MCF 10A (cell line): ENCODE measurements at regions not wholly inside any gene's neighbourhood (a gene's known extent, or its start where the extent isn't known, plus 50 kb on each side); places are given as distances from the start of the nearest gene placed in this dataset.

Source experiments
- BruUV-seq: library from RNA; stranded (reverse); fragments of 400-500 nt; replicated peaks from 2 replicates; lab custom pipeline; 2021; lab: Mats Ljungman, UMichigan
- CTCF ChIA-PET: fragments of 300-600 bp; sonication (Branson Sonifier 250); formaldehyde crosslinking; extraction: SDS; loops from one replicate; lab custom pipeline; 2021; ENCODE audit warnings: antibody characterized with exemption, inconsistent platforms; lab: Yijun Ruan, JAX
- POLR2A ChIA-PET: fragments of 300-600, 350-650 bp; sonication (Branson Sonifier 250); formaldehyde crosslinking; extraction: SDS; loops from one replicate; lab custom pipeline; 2020; ENCODE audit warnings: antibody characterized with exemption, inconsistent platforms; lab: Yijun Ruan, JAX
- DNase-seq: peaks from one replicate; pipeline ENCODE4 v3.0.0-alpha.2; 2018; ENCODE audit not compliant: unreplicated experiment
- H3K27ac Mint-ChIP-seq: one replicate; pipeline ENCODE4 v1.8.0; 2022; ENCODE audit warnings: mild to moderate bottlenecking, low read depth, mixed read lengths; ENCODE audit not compliant: unreplicated experiment
- H3K27me3 Mint-ChIP-seq: one replicate; pipeline ENCODE4 v1.8.0; 2022; ENCODE audit warnings: mixed read lengths; ENCODE audit not compliant: insufficient read depth, unreplicated experiment
- H3K36me3 Mint-ChIP-seq: one replicate; pipeline ENCODE4 v1.8.0; 2022; ENCODE audit warnings: mild to moderate bottlenecking, moderate library complexity, mixed read lengths; ENCODE audit not compliant: insufficient read depth, unreplicated experiment
- H3K4me1 Mint-ChIP-seq: one replicate; pipeline ENCODE4 v1.8.0; 2022; ENCODE audit warnings: mixed read lengths; ENCODE audit not compliant: insufficient read depth, unreplicated experiment
- H3K4me3 Mint-ChIP-seq: one replicate; pipeline ENCODE4 v1.8.0; 2022; ENCODE audit warnings: mild to moderate bottlenecking, moderate library complexity, mixed read lengths; ENCODE audit not compliant: unreplicated experiment
- H3K9me3 Mint-ChIP-seq: one replicate; pipeline ENCODE4 v1.8.0; 2022; ENCODE audit warnings: mixed read lengths; ENCODE audit not compliant: unreplicated experiment
- CTCF ChIP-seq: fragments of 200-600 bp; IDR thresholded peaks from one replicate; pipeline ENCODE4 v1.8.0; 2022; ENCODE audit warnings: antibody characterized with exemption, mild to moderate bottlenecking; ENCODE audit not compliant: unreplicated experiment
- intact Hi-C: fragments of 100-400 bp; cut with micrococcal nuclease; formaldehyde crosslinking; loops from 2 replicates; pipeline ENCODE4 v1.14.1; 2022

GRCh38 chr10:131444862-131445461, 133.4 kb upstream of the TCERG1L start:
- no peaks in the 10 kb centered on the region for H3K36me3 Mint-ChIP-seq
- H3K27ac Mint-ChIP-seq, result no peak overlapping the region
- DNase-seq, result no peak
- POLR2A ChIA-PET, result no interaction called here
- H3K4me3 Mint-ChIP-seq, result no peak overlapping the region
- CTCF ChIA-PET, result interaction anchor here (0.6 kb wide), 1 partner anchor 105 kb away, joined by 3 read pairs; no protein-coding TSS in a partner anchor
- H3K4me1 Mint-ChIP-seq, result no peaks in the 10 kb centered on the region
- BruUV-seq, result no TSS peak
- peaks cover 8% of the 10 kb centered on the region for H3K9me3 Mint-ChIP-seq
- intact Hi-C loops, result no loop called here
- no peaks in the 10 kb centered on the region for H3K27me3 Mint-ChIP-seq
- TF ChIP-seq CTCF, result no peak

- ChIA-PET POLR2A (no interaction called here), CTCF (no interaction called here)
- DNase-seq, result no peak
- no peak overlapping the region for H3K27ac Mint-ChIP-seq
- H3K36me3 Mint-ChIP-seq, result no peaks in the 10 kb centered on the region
- intact Hi-C loops, result no loop called here
- TF ChIP-seq CTCF, result no peak
- no peak overlapping the region for H3K4me3 Mint-ChIP-seq
- no TSS peak for BruUV-seq
- peaks cover 8% of the 10 kb centered on the region for H3K9me3 Mint-ChIP-seq
- H3K4me1 Mint-ChIP-seq, result no peaks in the 10 kb centered on the region
- no peaks in the 10 kb centered on the region for H3K27me3 Mint-ChIP-seq
Observed at GRCh38 chr10:131445623-131446022, 134.1 kb upstream of the TCERG1L start.

- H3K4me1 Mint-ChIP-seq, result no peaks in the 10 kb centered on the region
- H3K36me3 Mint-ChIP-seq, result no peaks in the 10 kb centered on the region
- no peak for TF ChIP-seq CTCF
- CTCF ChIA-PET, result interaction anchor here (0.7 kb wide), 1 partner anchor 1093 kb away, joined by 3 read pairs; no protein-coding TSS in a partner anchor
- no peak overlapping the region for H3K4me3 Mint-ChIP-seq
- intact Hi-C loops, result no loop called here
- H3K27me3 Mint-ChIP-seq, result no peaks in the 10 kb centered on the region
- POLR2A ChIA-PET, result no interaction called here
- no TSS peak for BruUV-seq
- peaks cover 8% of the 10 kb centered on the region for H3K9me3 Mint-ChIP-seq
- no peak overlapping the region for H3K27ac Mint-ChIP-seq
- no peak for DNase-seq
Observed at GRCh38 chr10:131446171-131446570, 134.7 kb upstream of the TCERG1L start.

- Mint-ChIP-seq H3K36me3 (no peaks in the 10 kb centered on the region), H3K4me3 (no peak overlapping the region), H3K27me3 (no peaks in the 10 kb centered on the region), H3K27ac (no peak overlapping the region), H3K4me1 (no peaks in the 10 kb centered on the region), H3K9me3 (peaks cover 8% of the 10 kb centered on the region)
- TF ChIP-seq CTCF, result no peak
- intact Hi-C loops, result no loop called here
- ChIA-PET CTCF (interaction anchor here (0.6 kb wide), 2 partner anchors 572 to 1492 kb away, joined by 3 read pairs; no protein-coding TSS in a partner anchor), POLR2A (interaction anchor here (0.7 kb wide), 1 partner anchor 1068 kb away, joined by 3 read pairs; no protein-coding TSS in a partner anchor)
- no TSS peak for BruUV-seq
- no peak for DNase-seq
Observed at GRCh38 chr10:131448171-131448570, 136.7 kb upstream of the TCERG1L start.
